ENCODE measurements at regions not wholly inside any gene's neighbourhood (a gene's known extent, or its start where the extent isn't known, plus 50 kb on each side); places are given as distances from the start of the nearest gene placed in this dataset.
"Not testable (repeated sequence)": the region's sequence is repeated elsewhere in the genome, so short reads cannot be mapped to it uniquely, and the experiment has no call there.

GRCh38 chr2:111275854-111276171 is 155.1 kb downstream of the BCL2L11 start:
- intact Hi-C loops (cut with micrococcal nuclease); DNase-seq: not testable (repeated sequence)
- peak; percentile 70 for ATAC-seq

GRCh38 chr2:111278133-111278532 is 157.4 kb downstream of the BCL2L11 start:
- intact Hi-C loops (cut with micrococcal nuclease); ATAC-seq; DNase-seq: not testable (repeated sequence)

GRCh38 chr2:111280709-111281286 is 160.1 kb downstream of the BCL2L11 start:
- DNase-seq; intact Hi-C loops (cut with micrococcal nuclease); ATAC-seq: not testable (repeated sequence)

DNA sequence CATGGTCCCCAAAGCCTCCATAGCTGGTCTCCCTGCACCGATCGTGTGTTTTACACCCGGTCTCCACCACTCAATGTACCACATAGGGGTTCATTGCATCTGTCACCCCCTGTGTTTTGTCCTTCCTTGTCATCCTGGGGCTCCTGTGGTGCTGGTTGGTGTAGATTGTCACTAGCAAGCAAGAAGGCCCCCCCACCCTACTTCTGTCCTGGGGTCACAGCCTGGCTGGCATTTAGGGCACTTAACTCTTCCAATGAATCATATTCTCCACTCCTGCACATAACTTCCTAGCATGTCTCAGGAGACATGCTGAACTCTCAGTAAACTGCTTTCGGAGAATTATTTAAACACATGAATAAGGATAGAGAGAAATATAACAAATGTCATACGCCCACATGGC is 161.4 kb downstream of the BCL2L11 start:
- DNase-seq; intact Hi-C loops (cut with micrococcal nuclease); ATAC-seq: not testable (repeated sequence)

DNA sequence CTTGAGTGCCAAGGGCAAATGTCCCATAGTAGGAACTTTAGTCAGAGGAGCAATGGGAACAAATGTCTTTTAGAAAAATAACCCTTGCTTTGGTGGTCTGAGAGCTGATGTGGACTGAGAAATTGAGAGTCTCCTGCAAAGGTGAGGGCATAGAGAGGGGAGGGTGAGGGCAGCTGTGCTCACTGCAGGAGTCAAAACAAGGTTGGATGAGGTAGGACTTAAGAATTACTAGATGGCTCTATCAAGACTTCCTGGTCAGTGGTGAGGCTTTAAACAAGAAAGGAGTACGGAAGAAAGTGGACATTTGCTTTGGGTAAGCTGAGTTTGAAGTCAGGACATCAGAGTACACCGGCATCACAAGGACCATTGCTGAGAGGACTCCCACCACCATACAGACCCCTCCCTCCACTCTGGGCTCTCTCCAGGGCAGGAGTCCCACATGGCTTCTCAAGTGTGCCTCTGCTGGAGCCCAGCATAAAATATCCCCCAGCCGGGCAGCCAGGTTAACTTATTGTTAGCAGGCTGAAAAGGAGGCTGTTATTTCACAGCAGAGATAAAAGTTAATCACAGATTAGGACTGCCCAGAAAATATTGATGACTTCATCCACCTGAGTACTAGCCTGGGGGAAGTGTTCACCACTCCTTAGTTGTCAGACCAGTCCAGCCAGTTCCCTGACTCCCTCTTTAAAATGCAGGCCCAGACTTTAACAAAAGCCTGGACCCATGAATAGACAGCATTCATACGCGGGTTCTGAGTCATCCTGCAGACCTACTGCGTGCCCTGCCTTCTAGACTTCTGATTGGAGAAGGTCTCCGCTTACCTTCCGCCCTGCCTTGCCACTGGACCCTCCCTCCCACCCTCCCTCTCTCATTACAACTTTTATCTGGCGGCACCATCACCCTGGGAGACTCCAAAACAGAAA is 167.2 kb downstream of the BCL2L11 start:
- ATAC-seq; intact Hi-C loops (cut with micrococcal nuclease); DNase-seq: not testable (repeated sequence)

DNA sequence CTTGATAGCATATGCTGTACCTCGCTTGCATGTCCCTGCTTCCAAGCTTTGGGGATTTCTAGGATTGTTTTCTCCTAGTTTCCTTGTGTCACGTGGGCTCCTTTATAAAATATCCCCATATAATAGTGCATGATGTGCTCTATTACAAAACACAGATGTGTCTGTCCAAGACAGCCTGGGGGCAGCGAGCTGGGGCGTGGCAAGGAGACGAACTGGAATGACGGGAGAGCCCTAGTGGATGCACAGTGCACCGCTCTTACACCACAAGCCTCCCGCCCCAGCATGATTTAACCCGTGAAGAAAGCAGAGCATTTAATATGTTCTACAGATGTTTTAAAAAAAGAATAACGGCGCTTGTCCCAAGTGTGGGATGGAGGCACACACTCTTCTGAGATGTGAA is 169.7 kb downstream of the BCL2L11 start:
- ATAC-seq; DNase-seq; intact Hi-C loops (cut with micrococcal nuclease): not testable (repeated sequence)

DNA sequence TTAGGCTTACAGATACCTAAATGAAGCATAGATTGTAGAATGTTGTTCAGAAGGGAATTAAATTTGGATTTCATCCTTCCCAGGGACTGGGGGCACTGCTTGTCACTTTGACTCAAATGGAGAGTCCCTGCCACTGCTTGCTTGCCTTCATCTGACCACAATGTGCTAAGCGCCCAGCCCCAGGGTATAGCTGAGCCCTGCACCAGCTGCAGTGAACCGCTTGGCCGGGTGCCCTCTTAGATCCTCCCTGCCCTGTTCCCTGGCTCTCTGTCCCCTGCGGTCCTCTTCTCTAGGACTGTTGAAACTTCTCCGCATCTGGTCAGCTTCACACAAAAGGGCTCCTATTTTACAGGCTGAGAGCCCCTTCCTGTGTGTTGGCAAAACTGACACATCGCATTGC is 170.9 kb downstream of the BCL2L11 start:
- intact Hi-C loops (cut with micrococcal nuclease), result not testable (repeated sequence)
- peak; percentile 42 for ATAC-seq

DNA sequence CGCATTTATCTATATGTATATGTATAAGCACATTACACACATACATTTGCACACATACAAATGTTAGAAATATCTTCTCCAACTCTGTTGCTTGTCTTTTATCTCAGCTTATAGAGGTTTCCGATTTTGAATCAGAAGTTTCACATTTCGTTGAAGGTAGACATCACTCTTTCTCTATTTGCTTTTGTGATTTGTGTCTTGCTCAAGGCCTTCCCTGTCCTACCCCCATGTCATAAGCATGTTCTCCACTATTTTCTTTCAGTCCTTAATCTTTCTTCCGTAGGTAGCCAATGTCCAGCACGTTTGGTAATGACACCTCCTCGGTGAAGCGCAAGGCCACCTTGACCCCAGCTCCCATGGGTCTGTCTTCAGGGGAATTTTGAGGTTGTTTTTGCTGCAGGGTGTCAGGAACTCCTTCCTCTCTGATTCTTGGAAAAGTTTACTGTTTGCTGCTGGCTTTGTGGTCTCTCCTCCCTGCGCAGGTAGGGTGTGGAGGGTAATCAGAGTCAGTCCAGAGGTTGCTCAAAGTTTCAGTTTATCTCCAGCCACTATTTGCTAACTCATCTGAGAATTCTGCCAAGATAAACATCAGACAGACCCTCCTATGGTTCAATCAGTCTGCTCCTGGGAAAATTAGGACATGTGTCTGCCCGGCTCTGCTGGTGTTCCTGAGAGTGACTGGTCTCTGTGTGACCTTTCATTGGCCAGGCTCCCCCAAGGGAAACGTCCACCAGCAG is 171.7 kb downstream of the BCL2L11 start:
- ATAC-seq; intact Hi-C loops (cut with micrococcal nuclease); DNase-seq: not testable (repeated sequence)

More for the DNA sequence above, 170.9 kb downstream of the BCL2L11 start:
- not testable (repeated sequence) for DNase-seq

- ATAC-seq; intact Hi-C loops (cut with micrococcal nuclease): not testable (repeated sequence)
Observed at GRCh38 chr2:111294699-111295098, 174.0 kb downstream of the BCL2L11 start.

GRCh38 chr2:111296122-111296804 is 175.5 kb downstream of the BCL2L11 start:
- intact Hi-C loops (cut with micrococcal nuclease); ATAC-seq; DNase-seq: not testable (repeated sequence)

More at GRCh38 chr2:111294699-111295098, 174.0 kb downstream of the BCL2L11 start:
- DNase-seq, result not testable (repeated sequence)

DNA sequence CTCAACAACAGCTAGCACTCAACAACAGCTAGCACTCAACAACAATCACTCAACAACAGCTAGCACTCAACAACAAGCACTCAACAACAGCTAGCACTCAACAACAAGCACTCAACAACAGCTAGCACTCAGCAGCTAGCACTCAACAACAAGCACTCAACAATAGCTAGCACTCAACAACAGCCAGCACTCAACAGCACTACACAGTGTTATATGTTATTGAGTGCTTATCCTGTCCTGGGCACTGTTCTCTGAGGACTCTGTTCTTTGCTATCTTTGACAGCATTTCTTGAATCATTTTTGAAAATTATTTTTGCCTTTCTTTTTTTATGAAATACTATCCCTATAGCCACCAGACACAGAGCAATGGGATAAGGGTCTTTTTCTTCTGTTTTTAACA is 176.4 kb downstream of the BCL2L11 start:
- ATAC-seq; DNase-seq; intact Hi-C loops (cut with micrococcal nuclease): not testable (repeated sequence)

GRCh38 chr2:111298927-111299326 is 178.2 kb downstream of the BCL2L11 start:
- DNase-seq; intact Hi-C loops (cut with micrococcal nuclease); ATAC-seq: not testable (repeated sequence)

- DNase-seq; intact Hi-C loops (cut with micrococcal nuclease); ATAC-seq: not testable (repeated sequence)
Observed at GRCh38 chr2:111299635-111300034, 178.9 kb downstream of the BCL2L11 start.

GRCh38 chr2:111301677-111302076 is 181.0 kb downstream of the BCL2L11 start:
- intact Hi-C loops (cut with micrococcal nuclease); ATAC-seq; DNase-seq: not testable (repeated sequence)

DNA sequence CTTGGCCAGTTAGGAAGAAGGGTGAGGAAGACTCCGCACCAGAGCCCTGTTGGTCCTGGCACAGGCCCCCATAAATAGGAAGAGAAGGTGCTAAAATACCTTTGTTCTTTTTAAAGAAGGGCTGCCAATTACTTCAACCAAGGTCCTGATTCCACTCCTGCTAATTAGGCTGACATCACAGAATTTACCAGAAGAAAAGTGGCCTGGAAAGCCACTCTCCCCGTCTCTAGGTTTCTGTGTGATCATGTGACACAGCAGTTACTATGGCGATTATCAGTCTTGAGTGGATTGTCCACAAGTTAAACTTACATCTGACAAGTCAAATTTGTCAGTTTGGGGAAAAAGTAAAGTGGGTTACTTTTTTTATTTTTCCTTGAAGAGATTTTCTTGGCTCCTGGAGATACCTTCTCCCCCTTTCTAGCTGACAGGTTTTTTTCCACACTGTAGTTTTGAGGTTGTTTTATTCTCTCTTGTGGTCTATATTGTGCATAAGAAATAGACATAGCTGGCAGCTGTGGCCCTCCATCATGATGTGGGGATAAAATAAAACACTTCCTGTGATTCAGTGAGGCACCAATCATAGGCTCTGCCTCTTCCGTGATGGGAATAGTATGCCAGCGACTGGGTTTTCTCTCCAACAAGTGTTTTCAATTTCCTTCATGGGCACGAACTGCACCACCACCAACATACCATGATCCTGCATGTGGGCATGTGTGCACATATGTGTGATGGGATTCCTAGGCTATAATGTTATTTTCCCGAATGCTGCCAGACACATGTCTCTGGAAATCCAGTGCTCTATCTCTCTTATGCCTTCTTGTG is 181.9 kb downstream of the BCL2L11 start:
- DNase-seq; intact Hi-C loops (cut with micrococcal nuclease); ATAC-seq: not testable (repeated sequence)

- intact Hi-C loops (cut with micrococcal nuclease); ATAC-seq; DNase-seq: not testable (repeated sequence)
Observed at GRCh38 chr2:111307302-111307701, 186.6 kb downstream of the BCL2L11 start.

DNA sequence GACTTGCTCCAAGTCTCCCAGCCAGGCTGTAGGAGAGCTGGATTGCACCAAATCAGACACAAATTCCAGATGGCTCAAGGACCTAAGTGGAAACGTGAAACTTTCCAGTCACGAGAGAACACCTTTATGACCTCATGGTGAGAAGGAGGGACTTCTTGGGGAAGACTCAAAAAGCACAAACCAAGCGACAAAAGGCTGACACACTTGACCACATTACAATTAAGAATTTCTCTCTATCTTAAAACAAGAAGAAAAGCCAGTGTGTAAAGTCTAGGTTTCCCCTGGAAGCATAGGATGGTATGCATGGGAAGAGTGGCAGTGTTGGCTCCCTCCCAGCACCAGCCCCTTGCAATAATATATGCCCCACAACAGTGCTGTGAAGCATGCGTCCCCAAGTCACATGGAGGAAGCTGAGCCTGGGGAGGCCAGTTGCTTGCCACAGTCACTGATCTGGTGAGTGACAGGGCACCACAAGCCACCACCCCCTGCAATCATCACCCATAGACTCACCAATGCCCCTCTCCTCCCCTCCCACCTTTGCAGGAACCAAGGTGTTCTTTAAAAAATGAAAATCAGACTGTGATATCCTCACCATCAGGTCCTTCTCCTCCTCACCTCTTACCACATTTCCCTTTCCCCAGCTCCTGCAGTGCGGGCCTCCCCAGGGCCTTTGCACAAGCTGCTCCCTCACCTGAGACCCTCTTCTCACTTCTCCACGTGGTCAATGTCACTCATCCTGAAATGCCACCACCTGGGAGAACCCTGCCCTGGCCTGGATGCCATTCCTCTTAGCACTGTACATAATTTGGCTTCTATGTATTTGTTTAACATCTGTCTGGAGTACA is 188.7 kb downstream of the BCL2L11 start:
- DNase-seq; intact Hi-C loops (cut with micrococcal nuclease); ATAC-seq: not testable (repeated sequence)

Measured in left ventricle myocardium superior (tissue), 1 donor.